GM12872 (cell line): ENCODE measurements at regions not wholly inside any gene's neighbourhood (a gene's known extent, or its start where the extent isn't known, plus 50 kb on each side); places are given as distances from the start of the nearest gene placed in this dataset.

Experiments used
- TF ChIP-seq, protein P1 (sequence below): IDR thresholded peaks from 3 replicates; pipeline ENCODE4 v1.5.1; 2011; ENCODE audit warnings: low read depth, mild to moderate bottlenecking, low read length, moderate library complexity; ENCODE audit not compliant: insufficient read depth

DNA sequence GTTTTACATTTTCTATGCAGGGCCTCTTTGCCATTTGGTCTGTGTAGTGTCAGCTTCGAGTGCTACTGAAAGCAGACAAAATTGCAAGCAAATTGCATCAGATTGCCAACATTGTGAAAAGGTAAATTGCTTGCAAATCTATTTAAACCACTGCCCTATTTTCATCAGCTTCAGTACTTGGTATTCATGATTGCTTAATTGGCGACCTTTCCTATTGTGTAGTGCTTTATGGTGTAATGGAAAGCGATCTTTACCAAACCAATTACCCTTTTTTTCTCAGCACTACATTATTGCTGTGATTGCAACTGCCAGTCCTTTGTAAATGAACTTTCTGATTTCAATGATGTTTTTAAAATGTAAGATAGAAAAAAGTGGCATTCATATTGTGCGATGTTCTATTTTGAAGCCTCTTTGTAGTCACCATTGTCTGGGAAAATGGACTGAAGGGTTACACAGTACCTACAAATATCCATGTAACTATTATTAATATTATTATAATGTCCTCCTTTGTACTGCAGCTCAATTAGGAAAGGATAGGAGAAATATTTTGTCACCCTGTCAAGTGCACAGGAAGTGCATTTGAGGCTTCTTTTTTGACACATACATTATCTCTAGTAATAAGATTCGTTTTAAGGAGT is 177.7 kb upstream of the SP8 start:
- TF ChIP-seq, protein P1, sequence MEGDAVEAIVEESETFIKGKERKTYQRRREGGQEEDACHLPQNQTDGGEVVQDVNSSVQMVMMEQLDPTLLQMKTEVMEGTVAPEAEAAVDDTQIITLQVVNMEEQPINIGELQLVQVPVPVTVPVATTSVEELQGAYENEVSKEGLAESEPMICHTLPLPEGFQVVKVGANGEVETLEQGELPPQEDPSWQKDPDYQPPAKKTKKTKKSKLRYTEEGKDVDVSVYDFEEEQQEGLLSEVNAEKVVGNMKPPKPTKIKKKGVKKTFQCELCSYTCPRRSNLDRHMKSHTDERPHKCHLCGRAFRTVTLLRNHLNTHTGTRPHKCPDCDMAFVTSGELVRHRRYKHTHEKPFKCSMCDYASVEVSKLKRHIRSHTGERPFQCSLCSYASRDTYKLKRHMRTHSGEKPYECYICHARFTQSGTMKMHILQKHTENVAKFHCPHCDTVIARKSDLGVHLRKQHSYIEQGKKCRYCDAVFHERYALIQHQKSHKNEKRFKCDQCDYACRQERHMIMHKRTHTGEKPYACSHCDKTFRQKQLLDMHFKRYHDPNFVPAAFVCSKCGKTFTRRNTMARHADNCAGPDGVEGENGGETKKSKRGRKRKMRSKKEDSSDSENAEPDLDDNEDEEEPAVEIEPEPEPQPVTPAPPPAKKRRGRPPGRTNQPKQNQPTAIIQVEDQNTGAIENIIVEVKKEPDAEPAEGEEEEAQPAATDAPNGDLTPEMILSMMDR, result no peak

DNA sequence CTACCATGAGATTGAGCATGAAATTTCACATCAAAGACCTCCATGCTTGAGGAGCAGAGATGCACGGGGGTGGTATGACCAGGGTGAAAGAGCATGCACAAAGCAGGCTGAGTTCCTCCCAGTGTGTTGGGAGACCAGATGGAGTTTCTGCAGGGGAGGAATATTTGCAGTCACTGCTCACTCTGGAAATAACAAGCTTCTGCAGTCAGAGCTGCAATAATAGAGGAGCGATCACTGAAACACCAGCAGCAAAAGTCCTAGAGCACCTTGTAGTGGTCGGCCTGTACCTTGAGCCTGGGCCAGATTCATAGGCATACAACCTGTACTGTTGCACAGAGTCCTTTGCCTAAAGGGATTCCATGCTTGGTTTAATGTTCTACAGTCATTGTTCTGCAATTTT is 184.5 kb upstream of the SP8 start:
- TF ChIP-seq, protein P1, result no peak

DNA sequence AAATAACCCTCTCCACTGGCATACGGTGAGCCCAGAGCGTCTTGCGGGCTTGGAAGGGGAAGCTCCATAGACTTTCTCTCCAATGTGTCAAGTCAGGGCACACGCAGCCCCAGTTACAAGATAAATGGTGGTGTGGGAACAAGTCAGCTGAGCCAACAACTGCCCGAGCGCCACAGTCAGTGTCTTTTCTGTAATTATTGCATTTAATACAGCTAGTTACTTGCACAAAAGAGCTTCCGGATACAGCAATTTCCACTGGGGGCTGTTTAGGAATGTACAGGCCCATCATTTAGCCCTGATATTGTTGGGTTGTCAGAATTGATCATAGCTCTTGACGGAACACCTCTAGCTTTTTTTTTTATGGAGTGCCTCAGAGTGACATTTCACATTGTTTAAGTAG is 193.5 kb upstream of the SP8 start:
- TF ChIP-seq, protein P1, result no peak

DNA sequence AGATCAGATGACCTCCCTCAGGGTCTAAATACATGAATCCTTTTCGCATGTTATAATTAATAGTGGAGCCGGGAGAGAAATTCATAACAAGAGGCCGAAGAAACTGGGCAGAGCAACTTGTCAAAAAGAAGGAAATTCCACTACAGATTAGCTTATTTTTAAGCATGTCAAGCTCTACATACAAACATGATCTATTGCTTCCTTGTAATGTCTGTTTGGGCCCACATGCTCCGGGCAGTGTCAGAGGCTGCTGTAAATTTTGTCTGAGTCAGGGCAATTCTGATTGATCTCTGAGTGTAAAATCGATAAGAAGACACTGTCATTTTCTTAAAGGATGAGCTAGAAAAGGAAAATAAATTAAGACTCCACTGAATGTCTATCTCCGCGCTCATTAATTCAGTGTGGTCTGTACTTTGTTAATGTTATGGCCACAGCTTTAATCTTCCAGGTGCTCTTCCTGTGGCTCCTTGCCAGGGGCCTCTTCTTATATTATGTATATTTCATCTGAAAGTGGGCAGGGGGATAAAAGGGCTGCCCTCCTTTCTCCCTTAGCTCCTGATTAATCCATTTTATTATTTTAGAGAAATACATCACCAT is 194.1 kb upstream of the SP8 start:
- TF ChIP-seq, protein P1, result no peak

DNA sequence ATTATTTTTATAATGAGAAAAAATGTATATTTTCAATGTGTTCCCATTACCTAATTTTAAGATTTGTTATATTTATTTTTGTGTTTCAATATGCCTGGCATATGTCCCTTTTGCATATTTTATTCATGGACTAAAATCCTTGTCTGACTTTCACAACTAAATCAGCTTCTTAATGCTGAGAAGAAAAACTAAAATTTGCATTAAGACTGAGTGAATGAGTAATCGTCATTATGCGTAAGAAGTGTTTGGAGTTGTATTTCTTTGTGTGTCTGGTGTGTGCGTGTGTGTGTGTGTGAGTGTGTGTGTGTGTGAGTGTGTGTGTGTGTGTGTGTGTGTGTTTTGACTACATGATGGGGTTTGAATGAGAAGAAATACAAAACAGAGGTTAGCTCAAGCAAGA is 201.7 kb upstream of the SP8 start:
- TF ChIP-seq, protein P1, result no peak

DNA sequence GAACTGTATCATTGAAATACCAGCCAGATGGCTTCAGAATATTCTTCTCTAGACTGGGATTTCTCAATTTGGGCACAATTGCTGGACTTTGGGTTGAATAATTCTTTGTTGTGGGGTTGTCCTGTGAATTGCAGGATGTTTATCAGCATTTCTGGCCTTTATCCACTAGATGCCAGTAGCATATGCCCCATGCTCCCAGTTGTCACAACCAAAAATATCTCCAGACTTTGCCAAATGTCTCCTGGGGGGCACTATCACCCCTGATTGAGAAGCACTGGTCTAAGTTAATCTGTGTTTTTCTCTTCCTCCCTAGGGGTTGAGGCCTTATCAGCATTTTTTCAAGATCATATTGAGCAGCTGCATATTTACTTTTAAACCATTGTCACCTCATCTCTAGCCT is 204.9 kb upstream of the SP8 start:
- TF ChIP-seq, protein P1, result peak; percentile 25; the same call in 1 of the 3 replicates

DNA sequence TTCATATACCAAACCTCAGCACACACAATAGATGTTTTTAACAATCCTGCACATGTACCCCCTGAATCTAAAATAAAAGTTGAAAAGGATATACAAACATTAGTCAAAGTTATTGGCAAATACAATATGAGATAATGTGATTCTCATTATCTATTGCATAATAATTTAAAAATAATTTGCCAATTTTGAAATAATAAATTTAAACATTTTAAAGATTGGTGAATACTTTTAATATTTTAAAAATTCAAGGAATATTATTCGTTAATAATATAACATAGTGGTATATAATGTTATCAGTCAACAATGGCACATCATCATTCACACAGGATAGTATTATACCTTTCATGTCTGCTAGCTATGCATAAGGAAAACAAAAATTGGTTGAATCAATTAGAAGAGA is 207.0 kb upstream of the SP8 start:
- TF ChIP-seq, protein P1, result no peak
